ENCODE measurements at regions not wholly inside any gene's neighbourhood (a gene's known extent, or its start where the extent isn't known, plus 50 kb on each side); places are given as distances from the start of the nearest gene placed in this dataset.

- DNase-seq = no peak
Observed at GRCh38 chr18:47528343-47528742, 276.9 kb upstream of the SKOR2 start.

- DNase-seq = no peak
Observed at GRCh38 chr18:47526147-47526546, 274.7 kb upstream of the SKOR2 start.

GRCh38 chr18:47522359-47522758, 270.9 kb upstream of the SKOR2 start:
- no peak for DNase-seq

- DNase-seq = no peak
Observed at GRCh38 chr18:47520263-47520662, 268.8 kb upstream of the SKOR2 start.

- no peak for DNase-seq
Observed at GRCh38 chr18:47519706-47520105, 268.2 kb upstream of the SKOR2 start.

- no peak for DNase-seq
Observed at GRCh38 chr18:47519277-47519676, 267.8 kb upstream of the SKOR2 start.

- DNase-seq = no peak
Observed at GRCh38 chr18:47513614-47514013, 262.2 kb upstream of the SKOR2 start.

- no peak for DNase-seq
Observed at GRCh38 chr18:47512726-47513435, 261.4 kb upstream of the SKOR2 start.

GRCh38 chr18:47512056-47512455, 260.6 kb upstream of the SKOR2 start:
- no peak for DNase-seq

GRCh38 chr18:47510831-47511230, 259.4 kb upstream of the SKOR2 start:
- no peak for DNase-seq

GRCh38 chr18:47507651-47508050, 256.2 kb upstream of the SKOR2 start:
- DNase-seq = no peak

- no peak for DNase-seq
Observed at GRCh38 chr18:47506897-47507296, 255.4 kb upstream of the SKOR2 start.

GRCh38 chr18:47501946-47502345, 250.5 kb upstream of the SKOR2 start:
- no peak for DNase-seq

- DNase-seq = no peak
Observed at GRCh38 chr18:47500930-47501329, 249.5 kb upstream of the SKOR2 start.

GRCh38 chr18:47492691-47493090, 241.2 kb upstream of the SKOR2 start:
- DNase-seq = no peak

GRCh38 chr18:47490882-47491281, 239.4 kb upstream of the SKOR2 start:
- DNase-seq = no peak

GRCh38 chr18:47485221-47485797, 233.8 kb upstream of the SKOR2 start:
- DNase-seq = no peak

GRCh38 chr18:47484068-47484467, 232.6 kb upstream of the SKOR2 start:
- no peak for DNase-seq

GRCh38 chr18:47480166-47480565, 228.7 kb upstream of the SKOR2 start:
- no peak for DNase-seq

GRCh38 chr18:47471784-47472183, 220.3 kb upstream of the SKOR2 start:
- no peak for DNase-seq

GRCh38 chr18:47470941-47471340, 219.5 kb upstream of the SKOR2 start:
- no peak for DNase-seq

GRCh38 chr18:47469576-47469975, 218.1 kb upstream of the SKOR2 start:
- DNase-seq = no peak

GRCh38 chr18:47461977-47462376, 210.5 kb upstream of the SKOR2 start:
- no peak for DNase-seq

GRCh38 chr18:47461406-47461948, 210.0 kb upstream of the SKOR2 start:
- no peak for DNase-seq

- no peak for DNase-seq
Observed at GRCh38 chr18:47458483-47458882, 207.0 kb upstream of the SKOR2 start.

Data from NCI-H526 (cell line).